GM21528 (cell line): ENCODE measurements at regions not wholly inside any gene's neighbourhood (a gene's known extent, or its start where the extent isn't known, plus 50 kb on each side); places are given as distances from the start of the nearest gene placed in this dataset.

Experiments
- ATAC-seq: cut with Tn5 transposase; IDR thresholded peaks from one replicate; pipeline ENCODE4 v1.9.1; 2021; ENCODE audit warnings: mild to moderate bottlenecking, moderate library complexity; ENCODE audit not compliant: unreplicated experiment, low FRiP score

- ATAC-seq: no peak
Measured at GRCh38 chr13:110965755-110966134, 50.9 kb upstream of the ANKRD10 start.

- ATAC-seq: no peak
Measured at GRCh38 chr13:110965038-110965754, 50.3 kb upstream of the ANKRD10 start.
